ENCODE measurements at regions not wholly inside any gene's neighbourhood (a gene's known extent, or its start where the extent isn't known, plus 50 kb on each side); places are given as distances from the start of the nearest gene placed in this dataset.

DNA sequence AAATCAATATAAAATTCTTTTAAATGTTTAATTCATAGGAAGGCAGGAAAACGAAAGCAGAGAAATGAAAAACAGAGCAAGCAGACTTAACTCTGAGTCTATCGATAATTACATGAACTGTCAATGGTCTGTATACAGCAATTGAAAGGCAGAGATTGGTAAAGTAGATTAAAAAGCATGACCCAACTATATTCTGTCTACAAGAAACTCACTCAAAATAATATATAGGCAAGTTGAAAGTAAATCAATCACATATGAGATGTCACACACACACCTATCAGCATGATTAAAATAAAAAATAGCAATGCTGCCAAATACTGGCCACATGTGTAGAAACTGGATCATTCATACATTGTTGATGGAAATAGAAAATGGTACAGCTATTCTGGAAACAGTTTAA lies 136.4 kb upstream of the CYP1B1 start:
- H3K27me3 ChIP-seq (ENCODE audit: control insufficient read depth, insufficient read depth, low read length): 0 out of 2 replicates have a peak, but pooled peaks cover 1% of the 10 kb centered on the region
- no peak for DNase-seq (ENCODE audit: low read depth)
- POLR2A ChIA-PET: no interaction called here
- CTCF ChIA-PET: no interaction called here
- TF ChIP-seq, protein P1, sequence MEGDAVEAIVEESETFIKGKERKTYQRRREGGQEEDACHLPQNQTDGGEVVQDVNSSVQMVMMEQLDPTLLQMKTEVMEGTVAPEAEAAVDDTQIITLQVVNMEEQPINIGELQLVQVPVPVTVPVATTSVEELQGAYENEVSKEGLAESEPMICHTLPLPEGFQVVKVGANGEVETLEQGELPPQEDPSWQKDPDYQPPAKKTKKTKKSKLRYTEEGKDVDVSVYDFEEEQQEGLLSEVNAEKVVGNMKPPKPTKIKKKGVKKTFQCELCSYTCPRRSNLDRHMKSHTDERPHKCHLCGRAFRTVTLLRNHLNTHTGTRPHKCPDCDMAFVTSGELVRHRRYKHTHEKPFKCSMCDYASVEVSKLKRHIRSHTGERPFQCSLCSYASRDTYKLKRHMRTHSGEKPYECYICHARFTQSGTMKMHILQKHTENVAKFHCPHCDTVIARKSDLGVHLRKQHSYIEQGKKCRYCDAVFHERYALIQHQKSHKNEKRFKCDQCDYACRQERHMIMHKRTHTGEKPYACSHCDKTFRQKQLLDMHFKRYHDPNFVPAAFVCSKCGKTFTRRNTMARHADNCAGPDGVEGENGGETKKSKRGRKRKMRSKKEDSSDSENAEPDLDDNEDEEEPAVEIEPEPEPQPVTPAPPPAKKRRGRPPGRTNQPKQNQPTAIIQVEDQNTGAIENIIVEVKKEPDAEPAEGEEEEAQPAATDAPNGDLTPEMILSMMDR (IDR thresholded peaks at IDR 0.05; ENCODE audit: insufficient read depth, low read depth, low read length): no peak
- H3K4me3 ChIP-seq (ENCODE audit: low read depth, low read length): no peak overlapping the region
- H3K36me3 ChIP-seq (ENCODE audit: control insufficient read depth, insufficient read depth, low read length): no peaks in the 10 kb centered on the region

GRCh38 chr2:38207168-38207567 lies 131.2 kb upstream of the CYP1B1 start:
- TF ChIP-seq, protein P1 (IDR thresholded peaks at IDR 0.05; ENCODE audit: insufficient read depth, low read depth, low read length): no peak
- no peaks in the 10 kb centered on the region for H3K36me3 ChIP-seq (ENCODE audit: control insufficient read depth, insufficient read depth, low read length)
- no peak for DNase-seq (ENCODE audit: low read depth)
- CTCF ChIA-PET: no interaction called here
- H3K27me3 ChIP-seq (ENCODE audit: control insufficient read depth, insufficient read depth, low read length): 0 out of 2 replicates have a peak, but pooled peaks cover 1% of the 10 kb centered on the region
- POLR2A ChIA-PET: no interaction called here
- no peak overlapping the region for H3K4me3 ChIP-seq (ENCODE audit: low read depth, low read length)

- no peak overlapping the region for H3K4me3 ChIP-seq (ENCODE audit: low read depth, low read length)
- no peak for DNase-seq (ENCODE audit: low read depth)
- ChIA-PET POLR2A (no interaction called here), CTCF (interaction anchor here (1.4 kb wide), 1 partner anchor 27 kb away, joined by 4 read pairs; no protein-coding TSS in a partner anchor)
- no peaks in the 10 kb centered on the region for H3K27me3 ChIP-seq (ENCODE audit: control insufficient read depth, insufficient read depth, low read length)
- TF ChIP-seq, protein P1 (IDR thresholded peaks at IDR 0.05; ENCODE audit: insufficient read depth, low read depth, low read length): no peak
- H3K36me3 ChIP-seq (ENCODE audit: control insufficient read depth, insufficient read depth, low read length): no peaks in the 10 kb centered on the region
These were observed 127.5 kb upstream of the CYP1B1 start for GRCh38 chr2:38203446-38203810.

DNA sequence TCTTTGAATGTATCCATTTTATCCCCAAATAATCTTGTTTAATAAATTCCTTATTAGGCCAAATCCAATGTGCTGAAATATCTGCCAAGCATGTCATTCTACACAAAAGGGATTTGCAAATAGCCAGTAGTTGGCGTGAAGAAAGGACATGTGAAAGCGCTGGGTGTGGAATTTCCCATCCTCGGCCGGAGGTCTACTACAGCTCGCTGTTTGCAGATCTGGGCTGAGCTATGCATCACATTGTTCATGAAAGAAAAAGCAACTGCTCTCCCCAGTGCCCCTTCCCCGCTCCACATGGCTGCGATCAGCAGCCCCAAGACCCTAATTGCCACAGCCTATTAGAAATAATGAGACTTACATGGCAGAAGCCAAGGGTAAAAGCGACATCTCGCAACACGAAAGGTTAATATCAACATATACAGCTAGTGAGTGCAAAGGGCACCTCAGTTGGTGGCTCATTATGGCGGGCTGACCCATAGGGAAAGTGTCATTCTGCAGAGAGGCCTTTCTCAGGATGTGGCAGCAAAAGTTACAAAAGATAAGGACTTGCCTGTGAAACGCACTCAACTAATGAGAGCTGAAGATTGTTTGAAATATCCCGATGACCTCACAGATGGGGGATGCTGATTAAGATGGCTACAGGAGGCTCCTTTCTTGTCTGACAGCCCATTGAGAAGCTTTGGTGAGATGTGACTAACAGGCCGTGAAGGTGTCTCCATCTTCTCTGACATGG lies 126.9 kb upstream of the CYP1B1 start:
- Histone ChIP-seq H3K27me3 (ENCODE audit: control insufficient read depth, insufficient read depth, low read length) (no peaks in the 10 kb centered on the region), H3K4me3 (ENCODE audit: low read depth, low read length) (no peak overlapping the region), H3K36me3 (ENCODE audit: control insufficient read depth, insufficient read depth, low read length) (no peaks in the 10 kb centered on the region)
- TF ChIP-seq, protein P1 (IDR thresholded peaks at IDR 0.05; ENCODE audit: insufficient read depth, low read depth, low read length): no peak
- no peak for DNase-seq (ENCODE audit: low read depth)
- POLR2A ChIA-PET: no interaction called here
- CTCF ChIA-PET: interaction anchor here (1.4 kb wide), 1 partner anchor 28 kb away, joined by 4 read pairs; no protein-coding TSS in a partner anchor

DNA sequence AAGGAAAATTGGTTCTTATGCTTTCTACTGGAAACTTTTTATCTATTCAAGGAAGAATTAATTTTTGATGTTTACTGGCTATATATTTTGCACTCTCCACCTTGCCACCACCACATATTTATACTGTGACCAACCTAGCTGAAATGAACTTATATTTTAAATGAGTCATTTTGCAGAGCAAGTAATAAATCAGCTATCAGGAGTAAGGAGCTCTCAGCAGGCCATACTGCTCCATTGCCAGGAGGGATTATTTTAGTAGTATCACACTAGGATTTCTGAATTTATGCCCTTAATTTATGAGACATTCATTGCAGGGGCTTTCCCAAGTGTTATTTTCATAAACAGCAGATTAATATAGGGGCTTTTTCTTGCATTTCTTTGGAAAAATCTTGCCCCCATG lies 125.8 kb upstream of the CYP1B1 start:
- ChIA-PET CTCF (interaction anchor here (1.3 to 1.4 kb wide), 2 partner anchors 9 to 29 kb away, joined by 3 to 4 read pairs; no protein-coding TSS in a partner anchor), POLR2A (interaction anchor here (0.6 kb wide), 1 partner anchor 125 kb away, joined by 13 read pairs; no protein-coding TSS in a partner anchor)
- H3K27me3 ChIP-seq (ENCODE audit: control insufficient read depth, insufficient read depth, low read length): no peaks in the 10 kb centered on the region
- no peaks in the 10 kb centered on the region for H3K36me3 ChIP-seq (ENCODE audit: control insufficient read depth, insufficient read depth, low read length)
- no peak overlapping the region for H3K4me3 ChIP-seq (ENCODE audit: low read depth, low read length)
- no peak for DNase-seq (ENCODE audit: low read depth)
- TF ChIP-seq, protein P1 (IDR thresholded peaks at IDR 0.05; ENCODE audit: insufficient read depth, low read depth, low read length): no peak

Measured in BJ (cell line).